Keratinocyte (primary cell): ENCODE measurements at regions not wholly inside any gene's neighbourhood (a gene's known extent, or its start where the extent isn't known, plus 50 kb on each side); places are given as distances from the start of the nearest gene placed in this dataset.
"Not testable (repeated sequence)": the region's sequence is repeated elsewhere in the genome, so short reads cannot be mapped to it uniquely, and the experiment has no call there.

Experiments
- DNase-seq: peaks from one replicate; pipeline ENCODE4 v3.0.0-alpha.2; 2011; ENCODE audit warnings: low read depth, missing footprints, low spot score
- FAIRE-seq: peaks from 2 replicates; lab custom pipeline; 2011; peaks lifted over from hg19 to GRCh38; lab: Jason Lieb, UNC
- H2AFZ ChIP-seq: 2 replicates; pipeline ENCODE4 v1.6.0; 2012; ENCODE audit warnings: low read length, control low read depth, inconsistent platforms; ENCODE audit not compliant: control insufficient read depth
- H3K27ac ChIP-seq: 2 replicates; pipeline ENCODE4 v1.5.1; 2011; ENCODE audit warnings: low read length; ENCODE audit not compliant: control insufficient read depth, insufficient read depth
- H3K27me3 ChIP-seq: 3 replicates; pipeline ENCODE4 v1.6.0; 2011; ENCODE audit warnings: low read length; ENCODE audit not compliant: control insufficient read depth, insufficient read depth; ENCODE audit errors: extremely low read depth
- H3K36me3 ChIP-seq, 2 experiments: 2 replicates in 1 of 2; 3 replicates in 1 of 2; pipeline ENCODE4 v1.5.1; 2011; ENCODE audit warnings: low read length in 2 of 2, mild to moderate bottlenecking in 1 of 2; ENCODE audit not compliant: control insufficient read depth in 2 of 2, insufficient read depth in 2 of 2; ENCODE audit errors: extremely low read depth in 1 of 2
- H3K4me1 ChIP-seq: 3 replicates; pipeline ENCODE4 v1.5.1; 2011; ENCODE audit warnings: low read length; ENCODE audit not compliant: control insufficient read depth, insufficient read depth; ENCODE audit errors: extremely low read depth
- H3K4me2 ChIP-seq: 3 replicates; pipeline ENCODE4 v1.6.0; 2011; ENCODE audit warnings: low read depth, low read length; ENCODE audit not compliant: control insufficient read depth, insufficient read depth; ENCODE audit errors: extremely low read depth
- H3K4me3 ChIP-seq, 3 experiments: fragments of 200-600 bp in 1 of 3; sonication (generic) in 1 of 3; 2 replicates in 2 of 3; 3 replicates in 1 of 3; pipeline ENCODE4 v1.5.1; 2011 to 2016; ENCODE audit warnings: low read length in 3 of 3, mild to moderate bottlenecking in 3 of 3, control low read depth in 2 of 3, inconsistent platforms in 1 of 3, low read depth in 1 of 3, mixed read lengths in 1 of 3, mixed run types in 1 of 3, moderate library complexity in 1 of 3; ENCODE audit not compliant: control insufficient read depth in 2 of 3, insufficient read depth in 2 of 3; ENCODE audit errors: extremely low read depth in 1 of 3
- H3K79me2 ChIP-seq: 2 replicates; pipeline ENCODE4 v1.6.0; 2012; ENCODE audit warnings: low read length; ENCODE audit not compliant: control insufficient read depth, insufficient read depth
- H3K9ac ChIP-seq: 3 replicates; pipeline ENCODE4 v1.6.0; 2011; ENCODE audit warnings: low read length; ENCODE audit not compliant: control insufficient read depth, insufficient read depth; ENCODE audit errors: extremely low read depth
- H3K9me1 ChIP-seq: 3 replicates; pipeline ENCODE4 v1.6.0; 2011; ENCODE audit warnings: low read length; ENCODE audit not compliant: control insufficient read depth, insufficient read depth; ENCODE audit errors: extremely low read depth
- H3K9me3 ChIP-seq: 2 replicates; pipeline ENCODE4 v1.5.1; 2012; ENCODE audit warnings: low read depth, low read length; ENCODE audit not compliant: control insufficient read depth
- H4K20me1 ChIP-seq: 3 replicates; pipeline ENCODE4 v1.6.0; 2011; ENCODE audit warnings: low read length; ENCODE audit not compliant: control insufficient read depth, insufficient read depth; ENCODE audit errors: extremely low read depth
- dilution Hi-C: fragments of 300-500 bp; cut with MboI; formaldehyde crosslinking; loops from one replicate; pipeline ENCODE4 v1.7.0; 2020; ENCODE audit warnings: low sequenced_read_pairs; ENCODE audit not compliant: extremely low pct_ligation_motif_present

DNA sequence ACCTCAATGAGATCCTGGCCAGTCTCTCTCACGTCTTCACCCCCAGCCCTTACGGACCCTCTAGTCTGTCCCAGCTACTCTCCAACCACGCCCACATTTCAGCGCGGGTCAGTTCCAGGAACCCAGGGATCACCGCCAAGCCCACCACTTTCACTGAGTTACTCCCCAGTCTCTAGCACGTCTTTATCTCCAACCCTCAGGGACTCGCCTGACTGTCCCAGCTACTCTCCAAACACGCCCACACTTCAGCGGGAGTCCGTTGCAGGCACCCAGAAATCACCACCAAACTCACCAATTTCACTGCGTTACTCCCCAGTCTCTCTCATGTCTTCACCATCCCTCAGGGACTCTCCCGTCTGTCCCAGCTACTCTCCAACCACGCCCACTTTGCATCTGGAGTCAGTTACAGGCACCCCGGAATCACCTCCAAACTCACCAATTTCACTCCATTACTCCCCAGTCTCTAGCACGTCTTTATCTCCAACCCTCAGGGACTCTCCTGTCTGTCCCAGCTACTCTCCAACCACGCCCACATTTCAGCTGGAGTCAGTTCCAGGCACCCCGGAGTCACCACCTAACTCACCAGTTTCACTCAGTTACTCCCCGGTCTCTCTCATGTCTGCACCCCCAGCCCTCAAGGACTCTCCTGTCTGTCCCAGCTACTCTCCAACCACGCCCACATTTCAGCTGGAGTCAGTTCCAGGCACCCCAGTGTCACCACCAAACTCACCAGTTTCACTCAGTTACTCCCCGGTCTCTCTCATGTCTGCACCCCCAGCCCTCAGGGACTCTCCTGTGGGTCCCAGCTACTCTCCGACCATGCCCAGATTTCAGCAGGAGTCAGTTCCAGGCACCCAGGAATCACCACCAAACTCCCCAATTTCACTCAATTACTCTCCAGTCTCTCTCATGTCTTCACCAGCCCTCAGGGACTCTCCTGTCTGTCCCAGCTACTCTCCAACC lies 336.8 kb downstream of the CWH43 start:
- DNase-seq, FAIRE-seq, dilution Hi-C loops: not testable (repeated sequence)

GRCh38 chr4:49323573-49323940 lies 337.5 kb downstream of the CWH43 start:
- H3K79me2 ChIP-seq, H2AFZ ChIP-seq, H3K27ac ChIP-seq, DNase-seq, H3K9ac ChIP-seq, dilution Hi-C loops, H3K4me1 ChIP-seq, H3K4me2 ChIP-seq, H3K4me3 ChIP-seq, H3K9me3 ChIP-seq, H3K9me1 ChIP-seq, H3K27me3 ChIP-seq, FAIRE-seq, H3K36me3 ChIP-seq, H4K20me1 ChIP-seq: not testable (repeated sequence)

More for the DNA sequence above, 336.8 kb downstream of the CWH43 start:
- H3K9me1 ChIP-seq, H4K20me1 ChIP-seq, H3K4me1 ChIP-seq, H3K4me3 ChIP-seq, H2AFZ ChIP-seq, H3K79me2 ChIP-seq, H3K4me2 ChIP-seq, H3K36me3 ChIP-seq, H3K27me3 ChIP-seq, H3K9ac ChIP-seq, H3K27ac ChIP-seq, H3K9me3 ChIP-seq: not testable (repeated sequence)
